Loucy (cell line): ENCODE measurements at regions not wholly inside any gene's neighbourhood (a gene's known extent, or its start where the extent isn't known, plus 50 kb on each side); places are given as distances from the start of the nearest gene placed in this dataset.

Source experiments
- H2AFZ ChIP-seq: fragments of 200-600 bp; sonication (generic); 2 replicates; pipeline ENCODE4 v1.6.0; 2016; ENCODE audit warnings: antibody characterized with exemption, mild to moderate bottlenecking, low read length, moderate library complexity
- H3F3A ChIP-seq: fragments of 200-600 bp; 2 replicates; pipeline ENCODE4 v1.6.0; 2016; ENCODE audit warnings: antibody characterized with exemption, low read depth, mild to moderate bottlenecking
- H3K27me3 ChIP-seq: fragments of 200-600 bp; sonication (generic); 2 replicates; pipeline ENCODE4 v1.6.1; 2014; ENCODE audit warnings: low read length, mild to moderate bottlenecking; ENCODE audit not compliant: insufficient read depth, poor library complexity, severe bottlenecking
- H3K36me3 ChIP-seq: fragments of 200-600 bp; sonication (generic); 2 replicates; pipeline ENCODE4 v1.6.1; 2016; ENCODE audit warnings: low read length; ENCODE audit not compliant: insufficient read depth
- H3K4me1 ChIP-seq: fragments of 200-600 bp; sonication (generic); 2 replicates; pipeline ENCODE4 v1.5.1; 2014; ENCODE audit warnings: low read length, mild to moderate bottlenecking; ENCODE audit not compliant: insufficient read depth, poor library complexity, severe bottlenecking
- H3K4me2 ChIP-seq: fragments of 200-600 bp; sonication (generic); 2 replicates; pipeline ENCODE4 v1.6.0; 2014; ENCODE audit warnings: antibody characterized with exemption, low read length, low read depth, mild to moderate bottlenecking; ENCODE audit not compliant: poor library complexity, severe bottlenecking
- H3K4me3 ChIP-seq: fragments of 200-600 bp; sonication (generic); 2 replicates; pipeline ENCODE4 v1.5.1; 2014; ENCODE audit warnings: low read length, mild to moderate bottlenecking, mixed read lengths; ENCODE audit not compliant: poor library complexity, severe bottlenecking
- H3K79me2 ChIP-seq: fragments of 200-600 bp; sonication (generic); 2 replicates; pipeline ENCODE4 v1.6.1; 2014; ENCODE audit warnings: low read length; ENCODE audit not compliant: insufficient read depth
- H3K9ac ChIP-seq: fragments of 200-600 bp; sonication (generic); 2 replicates; pipeline ENCODE4 v1.6.0; 2014; ENCODE audit warnings: mild to moderate bottlenecking, low read depth, low read length, moderate library complexity; ENCODE audit not compliant: poor library complexity, severe bottlenecking
- H3K9me2 ChIP-seq: fragments of 200-600 bp; sonication (generic); replicated peaks from 2 replicates; pipeline ENCODE4 v1.6.1; 2016; ENCODE audit warnings: low read depth, low read length, mixed read lengths
- H3K9me3 ChIP-seq: fragments of 200-600 bp; sonication (generic); 2 replicates; pipeline ENCODE4 v1.6.1; 2014; ENCODE audit warnings: mild to moderate bottlenecking, antibody characterized with exemption, low read length, low read depth; ENCODE audit not compliant: insufficient read depth
- H4K20me1 ChIP-seq: fragments of 200-600 bp; sonication (generic); 2 replicates; pipeline ENCODE4 v1.6.0; 2014; ENCODE audit warnings: antibody characterized with exemption, low read length, mild to moderate bottlenecking; ENCODE audit not compliant: insufficient read depth, poor library complexity, severe bottlenecking
- EZH2phosphoT487 ChIP-seq: fragments of 200-600 bp; IDR thresholded peaks from 2 replicates; pipeline ENCODE4 v1.6.1; 2018; ENCODE audit warnings: antibody characterized with exemption, mild to moderate bottlenecking, moderate library complexity, borderline replicate concordance
- TF ChIP-seq, protein P1 (sequence below): fragments of 200-600 bp; sonication (generic); conservative IDR thresholded peaks from 2 replicates; pipeline ENCODE4 v1.5.1; 2014; ENCODE audit warnings: mild to moderate bottlenecking, antibody characterized with exemption, low read length

DNA sequence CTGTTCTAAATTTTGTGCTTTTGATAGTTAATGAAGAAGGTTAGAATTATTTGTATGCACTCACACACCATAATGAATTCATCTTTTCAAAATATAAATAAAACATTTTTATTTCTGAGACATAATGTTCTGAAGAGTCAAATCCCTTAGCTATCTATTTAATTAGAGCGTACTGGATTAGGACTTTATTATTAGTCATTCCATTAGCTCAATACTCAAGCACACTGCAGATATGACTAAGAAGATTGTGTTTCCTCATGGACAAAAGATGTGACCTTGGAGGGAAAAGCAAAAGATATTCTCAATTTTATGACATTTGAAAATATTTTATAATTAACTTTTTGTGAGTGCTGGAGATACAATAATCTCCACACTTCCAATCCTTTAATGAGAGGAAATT, 666.4 kb downstream of the CD109 start:
- no peaks in the 10 kb centered on the region for H3K4me1 ChIP-seq
- no peak overlapping the region for H3K9ac ChIP-seq
- no peaks in the 10 kb centered on the region for H3F3A ChIP-seq
- H2AFZ ChIP-seq: no peak overlapping the region
- no peak overlapping the region for H3K4me2 ChIP-seq
- H3K9me2 ChIP-seq: no peaks in the 10 kb centered on the region
- no peaks in the 10 kb centered on the region for H3K27me3 ChIP-seq
- no peaks in the 10 kb centered on the region for H3K9me3 ChIP-seq
- TF ChIP-seq, protein P1, sequence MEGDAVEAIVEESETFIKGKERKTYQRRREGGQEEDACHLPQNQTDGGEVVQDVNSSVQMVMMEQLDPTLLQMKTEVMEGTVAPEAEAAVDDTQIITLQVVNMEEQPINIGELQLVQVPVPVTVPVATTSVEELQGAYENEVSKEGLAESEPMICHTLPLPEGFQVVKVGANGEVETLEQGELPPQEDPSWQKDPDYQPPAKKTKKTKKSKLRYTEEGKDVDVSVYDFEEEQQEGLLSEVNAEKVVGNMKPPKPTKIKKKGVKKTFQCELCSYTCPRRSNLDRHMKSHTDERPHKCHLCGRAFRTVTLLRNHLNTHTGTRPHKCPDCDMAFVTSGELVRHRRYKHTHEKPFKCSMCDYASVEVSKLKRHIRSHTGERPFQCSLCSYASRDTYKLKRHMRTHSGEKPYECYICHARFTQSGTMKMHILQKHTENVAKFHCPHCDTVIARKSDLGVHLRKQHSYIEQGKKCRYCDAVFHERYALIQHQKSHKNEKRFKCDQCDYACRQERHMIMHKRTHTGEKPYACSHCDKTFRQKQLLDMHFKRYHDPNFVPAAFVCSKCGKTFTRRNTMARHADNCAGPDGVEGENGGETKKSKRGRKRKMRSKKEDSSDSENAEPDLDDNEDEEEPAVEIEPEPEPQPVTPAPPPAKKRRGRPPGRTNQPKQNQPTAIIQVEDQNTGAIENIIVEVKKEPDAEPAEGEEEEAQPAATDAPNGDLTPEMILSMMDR: no peak
- no peak for TF ChIP-seq EZH2phosphoT487
- no peak overlapping the region for H3K4me3 ChIP-seq
- H4K20me1 ChIP-seq: no peaks in the 10 kb centered on the region
- H3K79me2 ChIP-seq: no peaks in the 10 kb centered on the region
- H3K36me3 ChIP-seq: no peaks in the 10 kb centered on the region

DNA sequence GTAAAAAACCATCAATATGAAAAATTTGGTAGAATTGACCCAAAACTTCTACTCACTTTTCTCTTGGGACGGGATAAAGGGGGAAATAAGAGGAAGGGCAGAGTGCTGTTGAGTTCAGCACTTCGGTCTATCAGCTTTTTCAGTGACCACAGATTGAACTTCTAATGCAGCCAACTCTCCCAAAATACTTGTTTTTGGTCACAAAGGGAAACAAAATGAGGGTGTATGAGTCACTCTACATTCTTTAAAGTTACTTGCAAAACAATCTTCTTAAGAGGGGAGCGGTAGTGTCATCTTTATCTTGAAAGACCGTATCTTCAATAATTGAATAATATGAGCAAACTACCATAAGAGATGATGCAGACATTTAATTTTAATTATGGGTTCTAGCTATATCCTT, 661.3 kb downstream of the CD109 start:
- TF ChIP-seq, protein P1: no peak
- TF ChIP-seq EZH2phosphoT487: no peak
- Histone ChIP-seq H3K36me3 (no peaks in the 10 kb centered on the region), H4K20me1 (no peaks in the 10 kb centered on the region), H3K9me2 (no peaks in the 10 kb centered on the region), H2AFZ (no peak overlapping the region), H3K27me3 (no peaks in the 10 kb centered on the region), H3K9me3 (no peaks in the 10 kb centered on the region), H3K4me2 (no peak overlapping the region), H3F3A (no peaks in the 10 kb centered on the region), H3K4me3 (no peak overlapping the region), H3K4me1 (no peaks in the 10 kb centered on the region), H3K9ac (no peak overlapping the region), H3K79me2 (no peaks in the 10 kb centered on the region)

DNA sequence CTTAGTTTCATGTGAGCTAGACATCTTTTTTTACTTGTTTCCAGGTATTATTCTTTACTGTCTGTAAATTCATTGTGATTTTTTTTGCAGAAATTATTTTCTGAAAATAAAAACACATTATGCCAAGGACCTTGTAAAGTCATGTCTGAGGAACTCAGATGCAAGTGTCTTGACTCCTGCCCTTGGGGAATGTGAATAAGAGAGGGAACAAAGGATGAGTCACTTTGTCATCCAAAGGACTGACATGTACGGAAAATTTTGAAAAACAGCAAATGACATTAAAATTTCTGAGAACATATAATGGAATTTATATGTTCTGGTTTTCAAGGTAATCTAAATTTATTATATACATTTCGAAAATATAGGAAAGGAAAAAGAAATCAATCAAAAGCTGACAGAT, 660.4 kb downstream of the CD109 start:
- Histone ChIP-seq H3K4me1 (no peaks in the 10 kb centered on the region), H3K9me3 (no peaks in the 10 kb centered on the region), H3K9ac (no peak overlapping the region), H3K27me3 (no peaks in the 10 kb centered on the region), H3K79me2 (no peaks in the 10 kb centered on the region), H2AFZ (no peak overlapping the region), H4K20me1 (no peaks in the 10 kb centered on the region), H3F3A (no peaks in the 10 kb centered on the region), H3K9me2 (no peaks in the 10 kb centered on the region), H3K36me3 (no peaks in the 10 kb centered on the region), H3K4me2 (no peak overlapping the region), H3K4me3 (no peak overlapping the region)
- TF ChIP-seq EZH2phosphoT487: no peak
- TF ChIP-seq, protein P1: no peak
